Gastrocnemius medialis (tissue), 4 donors: ENCODE measurements at regions not wholly inside any gene's neighbourhood (a gene's known extent, or its start where the extent isn't known, plus 50 kb on each side); places are given as distances from the start of the nearest gene placed in this dataset.

Experiments
- POLR2A ChIP-seq, 2 donors: fragments of 450-650 bp; IDR thresholded peaks; one replicate each; pipeline ENCODE4 v1.6.1; 2017; ENCODE audit warnings: antibody characterized with exemption in 2 of 2, mild to moderate bottlenecking in 2 of 2, moderate library complexity in 2 of 2
- TF ChIP-seq, protein P1 (sequence below), 5 experiments: fragments of 450-650 bp in 3 of 5; fragments of 200-600 bp in 2 of 5; sonication (generic) in 2 of 5; IDR thresholded peaks in 4 of 5; conservative IDR thresholded peaks in 1 of 5; 1 replicate in 4 of 5; 2 replicates in 1 of 5; pipeline ENCODE4 v1.5.1; 2016 to 2019; ENCODE audit warnings: antibody characterized with exemption in 5 of 5, mild to moderate bottlenecking in 3 of 5, moderate library complexity in 3 of 5

DNA sequence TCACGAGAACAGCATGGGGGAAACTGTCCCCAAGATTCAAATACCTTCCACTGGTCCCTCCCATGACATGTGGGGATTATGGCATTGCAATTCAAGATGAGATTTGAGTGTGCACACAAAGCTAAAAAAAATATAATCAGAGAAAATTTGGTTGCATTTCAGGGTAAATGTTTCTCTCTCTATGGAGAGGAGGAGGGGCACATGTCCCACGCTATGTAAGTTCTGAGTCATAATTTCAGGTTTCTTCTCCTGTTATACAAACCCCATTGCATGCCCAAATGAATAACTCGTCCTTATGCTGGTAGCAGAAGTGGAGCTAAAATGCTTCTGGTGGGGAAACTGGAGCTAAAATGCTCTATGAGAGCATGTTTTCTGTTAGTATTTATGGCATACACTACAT lies 209.7 kb upstream of the DCBLD2 start:
- TF ChIP-seq, protein P1, sequence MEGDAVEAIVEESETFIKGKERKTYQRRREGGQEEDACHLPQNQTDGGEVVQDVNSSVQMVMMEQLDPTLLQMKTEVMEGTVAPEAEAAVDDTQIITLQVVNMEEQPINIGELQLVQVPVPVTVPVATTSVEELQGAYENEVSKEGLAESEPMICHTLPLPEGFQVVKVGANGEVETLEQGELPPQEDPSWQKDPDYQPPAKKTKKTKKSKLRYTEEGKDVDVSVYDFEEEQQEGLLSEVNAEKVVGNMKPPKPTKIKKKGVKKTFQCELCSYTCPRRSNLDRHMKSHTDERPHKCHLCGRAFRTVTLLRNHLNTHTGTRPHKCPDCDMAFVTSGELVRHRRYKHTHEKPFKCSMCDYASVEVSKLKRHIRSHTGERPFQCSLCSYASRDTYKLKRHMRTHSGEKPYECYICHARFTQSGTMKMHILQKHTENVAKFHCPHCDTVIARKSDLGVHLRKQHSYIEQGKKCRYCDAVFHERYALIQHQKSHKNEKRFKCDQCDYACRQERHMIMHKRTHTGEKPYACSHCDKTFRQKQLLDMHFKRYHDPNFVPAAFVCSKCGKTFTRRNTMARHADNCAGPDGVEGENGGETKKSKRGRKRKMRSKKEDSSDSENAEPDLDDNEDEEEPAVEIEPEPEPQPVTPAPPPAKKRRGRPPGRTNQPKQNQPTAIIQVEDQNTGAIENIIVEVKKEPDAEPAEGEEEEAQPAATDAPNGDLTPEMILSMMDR (IDR thresholded peaks at IDR 0.05 in 4 of 5, conservative IDR thresholded peaks at IDR 0.05 in 1 of 5), result no peak
- no peak for TF ChIP-seq POLR2A (IDR thresholded peaks at IDR 0.05)
